ENCODE measurements at regions not wholly inside any gene's neighbourhood (a gene's known extent, or its start where the extent isn't known, plus 50 kb on each side); places are given as distances from the start of the nearest gene placed in this dataset.

DNA sequence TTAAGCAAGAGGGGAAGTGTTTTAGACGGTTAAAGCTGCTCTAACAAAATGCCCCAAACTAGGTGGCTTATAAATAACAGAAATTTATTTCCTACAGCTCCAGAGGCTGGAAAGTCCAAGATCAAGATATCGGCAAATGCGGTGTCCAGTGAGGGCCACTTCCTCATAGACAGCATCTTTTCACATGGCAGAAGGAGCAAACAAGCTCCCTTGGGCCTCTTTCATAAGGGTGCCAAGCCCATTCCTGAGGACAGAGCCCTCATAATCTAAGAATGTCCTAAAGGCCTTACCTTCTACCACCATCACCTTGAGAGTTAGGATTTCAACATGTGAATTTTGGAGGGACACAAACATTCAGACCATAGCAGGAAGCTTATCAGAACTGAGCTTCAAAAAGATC is 57.3 kb upstream of the PPP1CB start:
- POLR2A ChIA-PET: no interaction called here
- intact Hi-C loops (cut with micrococcal nuclease) (loop anchor here (2.0 kb wide), 1 partner anchor 16 kb away; no protein-coding TSS in a partner anchor), dilution Hi-C loops (cut with MboI; ENCODE audit: extremely low pct_ligation_motif_present, low sequenced_read_pairs) (no loop called here)

More for the DNA sequence above, 57.3 kb upstream of the PPP1CB start:
- CTCF ChIA-PET: interaction anchor here (0.6 to 1.4 kb wide), 3 partner anchors 31 to 529 kb away, joined by 3 to 5 read pairs (median 4); no protein-coding TSS in a partner anchor
- Histone ChIP-seq H3K4me2 (ENCODE audit: insufficient read depth, low read length) (no peak overlapping the region), H3K4me1 (ENCODE audit: control insufficient read depth, extremely low read depth, insufficient read depth, low read length) (peaks cover 12% of the 10 kb centered on the region), H3K9me3 (replicated peaks; ENCODE audit: control insufficient read depth, insufficient read depth, low read length) (no peaks in the 10 kb centered on the region), H3K27ac (ENCODE audit: insufficient read depth, low read depth, low read length) (no peak overlapping the region), H3K36me3 (ENCODE audit: control insufficient read depth in 2 of 2, extremely low read depth in 1 of 2, insufficient read depth in 2 of 2, low read length in 2 of 2) (no peaks in the 10 kb centered on the region), H3K27me3 (ENCODE audit: control insufficient read depth in 2 of 2, insufficient read depth in 2 of 2, low read length in 2 of 2) (no peaks in the 10 kb centered on the region), H3K9me1 (replicated peaks; ENCODE audit: control insufficient read depth, extremely low read depth, insufficient read depth, low read length) (no peaks in the 10 kb centered on the region), H3K4me3 (replicated peaks in 1 of 3; ENCODE audit: insufficient read depth in 1 of 3, low read depth in 1 of 3, low read length in 3 of 3) (no peak overlapping the region), H2AFZ (ENCODE audit: low read depth, low read length) (no peak overlapping the region), H3K79me2 (ENCODE audit: control insufficient read depth, insufficient read depth, low read length) (no peaks in the 10 kb centered on the region), H4K20me1 (replicated peaks; ENCODE audit: control insufficient read depth, extremely low read depth, insufficient read depth, low read length) (no peaks in the 10 kb centered on the region), H3K9ac (replicated peaks; ENCODE audit: extremely low read depth, insufficient read depth, low read length) (no peak overlapping the region)
- TF ChIP-seq FOS (IDR thresholded peaks at IDR 0.05; ENCODE audit: borderline replicate concordance, insufficient read depth, low read length) (no peak), POLR2AphosphoS5 (IDR thresholded peaks at IDR 0.05; ENCODE audit: insufficient read depth, low read depth, low read length) (no peak), EZH2 (IDR thresholded peaks at IDR 0.05; ENCODE audit: borderline replicate concordance, low read depth, low read length, severe bottlenecking) (no peak), MYC (IDR thresholded peaks at IDR 0.05; ENCODE audit: low read depth, low read length) (no peak), GATA2 (IDR thresholded peaks at IDR 0.05; ENCODE audit: insufficient read depth, insufficient read length, low read depth, low read length) (no peak), JUN (IDR thresholded peaks at IDR 0.05; ENCODE audit: borderline replicate concordance, insufficient read depth, insufficient read length, low read depth) (no peak), POLR2A (IDR thresholded peaks at IDR 0.05; ENCODE audit: low read depth, low read length) (no peak), CTCF (IDR thresholded peaks at IDR 0.05; ENCODE audit: extremely low read depth in 1 of 2, insufficient read depth in 1 of 2, low read depth in 1 of 2, low read length in 2 of 2) (no peak)
- TF ChIP-seq, protein P1, sequence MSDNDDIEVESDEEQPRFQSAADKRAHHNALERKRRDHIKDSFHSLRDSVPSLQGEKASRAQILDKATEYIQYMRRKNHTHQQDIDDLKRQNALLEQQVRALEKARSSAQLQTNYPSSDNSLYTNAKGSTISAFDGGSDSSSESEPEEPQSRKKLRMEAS (IDR thresholded peaks at IDR 0.05; ENCODE audit: insufficient read depth, insufficient read length): no peak
- DNase-seq (ENCODE audit: low read depth, low spot score) (no peak), FAIRE-seq (no peak)
- no TSS peak for BruUV-seq (replicated peaks)
